ENCODE measurements at regions not wholly inside any gene's neighbourhood (a gene's known extent, or its start where the extent isn't known, plus 50 kb on each side); places are given as distances from the start of the nearest gene placed in this dataset.

GRCh38 chr7:138307633-138308032, 152.4 kb upstream of the TRIM24 start:
- no TSS peak for BruUV-seq (replicated peaks)
- POLR2A ChIA-PET (ENCODE audit: unreplicated experiment), result no interaction called here
- no peak for TF ChIP-seq BHLHE40 (IDR thresholded peaks at IDR 0.05; ENCODE audit: low read depth, low read length)
- no peak for TF ChIP-seq FOS (IDR thresholded peaks at IDR 0.05; ENCODE audit: low read depth, low read length)
- TF ChIP-seq MAFK (IDR thresholded peaks at IDR 0.05; ENCODE audit: low read depth, low read length), result no peak
- no peak for TF ChIP-seq RFX5 (IDR thresholded peaks at IDR 0.05; ENCODE audit: low read depth, low read length)
- no peak for TF ChIP-seq NFE2L2 (IDR thresholded peaks at IDR 0.05; ENCODE audit: low read depth, low read length)
- TF ChIP-seq CHD1 (IDR thresholded peaks at IDR 0.05; ENCODE audit: low read depth, low read length), result no peak
- TF ChIP-seq SMC3 (IDR thresholded peaks at IDR 0.05; ENCODE audit: low read depth, low read length), result no peak
- TF ChIP-seq POLR2A (IDR thresholded peaks at IDR 0.05; ENCODE audit: low read depth, low read length), result no peak
- no peak for TF ChIP-seq CTCF (conservative IDR thresholded peaks at IDR 0.05; ENCODE audit: low read depth, low read length)
- TF ChIP-seq MAZ (IDR thresholded peaks at IDR 0.05; ENCODE audit: borderline replicate concordance, low read depth, low read length), result no peak
- TF ChIP-seq, protein P1, sequence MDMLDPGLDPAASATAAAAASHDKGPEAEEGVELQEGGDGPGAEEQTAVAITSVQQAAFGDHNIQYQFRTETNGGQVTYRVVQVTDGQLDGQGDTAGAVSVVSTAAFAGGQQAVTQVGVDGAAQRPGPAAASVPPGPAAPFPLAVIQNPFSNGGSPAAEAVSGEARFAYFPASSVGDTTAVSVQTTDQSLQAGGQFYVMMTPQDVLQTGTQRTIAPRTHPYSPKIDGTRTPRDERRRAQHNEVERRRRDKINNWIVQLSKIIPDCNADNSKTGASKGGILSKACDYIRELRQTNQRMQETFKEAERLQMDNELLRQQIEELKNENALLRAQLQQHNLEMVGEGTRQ (IDR thresholded peaks at IDR 0.05; ENCODE audit: low read depth, low read length), result no peak
- no peak for TF ChIP-seq CEBPB (IDR thresholded peaks at IDR 0.05; ENCODE audit: low read depth, low read length)
- no peak for TF ChIP-seq RCOR1 (IDR thresholded peaks at IDR 0.05; ENCODE audit: insufficient replicate concordance, low read length)
- TF ChIP-seq, protein P2, sequence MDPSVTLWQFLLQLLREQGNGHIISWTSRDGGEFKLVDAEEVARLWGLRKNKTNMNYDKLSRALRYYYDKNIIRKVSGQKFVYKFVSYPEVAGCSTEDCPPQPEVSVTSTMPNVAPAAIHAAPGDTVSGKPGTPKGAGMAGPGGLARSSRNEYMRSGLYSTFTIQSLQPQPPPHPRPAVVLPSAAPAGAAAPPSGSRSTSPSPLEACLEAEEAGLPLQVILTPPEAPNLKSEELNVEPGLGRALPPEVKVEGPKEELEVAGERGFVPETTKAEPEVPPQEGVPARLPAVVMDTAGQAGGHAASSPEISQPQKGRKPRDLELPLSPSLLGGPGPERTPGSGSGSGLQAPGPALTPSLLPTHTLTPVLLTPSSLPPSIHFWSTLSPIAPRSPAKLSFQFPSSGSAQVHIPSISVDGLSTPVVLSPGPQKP (IDR thresholded peaks at IDR 0.05; ENCODE audit: borderline replicate concordance, low read depth, low read length), result no peak
- no peak for TF ChIP-seq MXI1 (IDR thresholded peaks at IDR 0.05; ENCODE audit: borderline replicate concordance, low read depth, low read length)
- no peak for TF ChIP-seq RAD21 (IDR thresholded peaks at IDR 0.05; ENCODE audit: low read length)
- no peaks in the 10 kb centered on the region for H3K9me1 ChIP-seq (ENCODE audit: insufficient read depth, low read length)
- H2AK5ac ChIP-seq (ENCODE audit: low read depth, low read length), result no peak overlapping the region
- H4K91ac ChIP-seq (ENCODE audit: insufficient read depth, low read depth, low read length), result no peak overlapping the region
- no peak overlapping the region for H2BK5ac ChIP-seq (ENCODE audit: low read depth, low read length, poor library complexity, severe bottlenecking)
- dilution Hi-C loops (cut with HindIII; ENCODE audit: low sequenced_read_pairs, unreplicated experiment), result no loop called here
- no peak overlapping the region for H2BK15ac ChIP-seq (ENCODE audit: low read depth, low read length)
- H3K36me3 ChIP-seq (ENCODE audit: control insufficient read depth, insufficient read depth, low read length), result no peaks in the 10 kb centered on the region
- no CpG with 5 or more reads among the region's 3 CpGs for WGBS, 2 experiments (ENCODE audit: extremely low coverage in 2 of 2, insufficient read length in 1 of 2)
- in situ Hi-C loops (cut with MboI; ENCODE audit: low sequenced_read_pairs), result no loop called here
- no peak overlapping the region for H3K56ac ChIP-seq (ENCODE audit: extremely low read depth, insufficient read depth, low read length)
- intact Hi-C loops (cut with micrococcal nuclease), result no loop called here
- no peak overlapping the region for H4K5ac ChIP-seq (ENCODE audit: low read depth, low read length)
- no peak overlapping the region for H3K4me3 ChIP-seq (ENCODE audit: insufficient read depth, low read depth, low read length)
- CTCF ChIA-PET, result no interaction called here
- H4K20me1 ChIP-seq (ENCODE audit: insufficient read depth, low read length), result no peaks in the 10 kb centered on the region
- no peak overlapping the region for H2AK9ac ChIP-seq (replicated peaks; ENCODE audit: low read depth, low read length, poor library complexity)
- no peaks in the 10 kb centered on the region for H3K79me1 ChIP-seq (ENCODE audit: low read depth in 1 of 2, low read length in 2 of 2)
- no peaks in the 10 kb centered on the region for H3K27me3 ChIP-seq (ENCODE audit: control insufficient read depth, insufficient read depth, low read length)
- H3K9ac ChIP-seq (ENCODE audit: low read depth, low read length), result no peak overlapping the region
- peaks cover 13% of the 10 kb centered on the region for H3K9me3 ChIP-seq (ENCODE audit: control insufficient read depth, insufficient read depth, low read length)
- H2AFZ ChIP-seq (replicated peaks; ENCODE audit: low read length, poor library complexity), result no peak overlapping the region
- H3K18ac ChIP-seq (ENCODE audit: low read depth, low read length), result no peak overlapping the region
- no peak for ATAC-seq (ENCODE audit: low read depth)
- no peak overlapping the region for H3K4me2 ChIP-seq (ENCODE audit: low read depth, low read length)
- H3K27ac ChIP-seq (ENCODE audit: insufficient read depth, low read length), result no peak overlapping the region
- no peak overlapping the region for H2BK120ac ChIP-seq (ENCODE audit: low read depth, low read length)
- H3K23ac ChIP-seq (ENCODE audit: low read depth, low read length), result no peak overlapping the region
- no peak overlapping the region for H3K4ac ChIP-seq (ENCODE audit: low read depth, low read length)
- no peak overlapping the region for H2BK20ac ChIP-seq (ENCODE audit: low read depth, low read length)
- no peak overlapping the region for H3K14ac ChIP-seq (replicated peaks; ENCODE audit: low read depth, low read length)
- DNase-seq, result no peak
- no peak overlapping the region for H4K8ac ChIP-seq (ENCODE audit: low read depth in 2 of 2, low read length in 2 of 2)
- H3K4me1 ChIP-seq (ENCODE audit: control insufficient read depth, insufficient read depth, low read length), result no peaks in the 10 kb centered on the region

Measured in IMR-90 (cell line).